GM23338 (cell line): ENCODE measurements at regions not wholly inside any gene's neighbourhood (a gene's known extent, or its start where the extent isn't known, plus 50 kb on each side); places are given as distances from the start of the nearest gene placed in this dataset.

Experiments
- CREB1 ChIP-seq: fragments of 250-450 bp; sonication (Bioruptor Pico); IDR thresholded peaks from 2 replicates; pipeline ENCODE4 v1.5.0; 2020; ENCODE audit warnings: low read depth, mild to moderate bottlenecking, moderate library complexity
- EZH2 ChIP-seq: fragments of 200-600 bp; sonication (generic); IDR thresholded peaks from one replicate; pipeline ENCODE4 v1.8.0; 2017; ENCODE audit warnings: antibody characterized with exemption, mild to moderate bottlenecking, low read depth; ENCODE audit not compliant: unreplicated experiment
- EZH2phosphoT487 ChIP-seq: fragments of 200-600 bp; sonication (generic); IDR thresholded peaks from one replicate; pipeline ENCODE4 v1.8.1; 2018; ENCODE audit warnings: antibody characterized with exemption; ENCODE audit not compliant: unreplicated experiment
- POLR2AphosphoS5 ChIP-seq: IDR thresholded peaks from 2 replicates; pipeline ENCODE4 v1.6.1; 2016; ENCODE audit warnings: antibody characterized with exemption, low read depth
- TF ChIP-seq, protein P1 (sequence below): IDR thresholded peaks from one replicate; pipeline ENCODE4 v1.6.1; 2018; ENCODE audit warnings: antibody characterized with exemption; ENCODE audit not compliant: unreplicated experiment
- TF ChIP-seq, protein P2 (sequence below), 2 experiments: fragments of 200-600 bp in 1 of 2; sonication (generic) in 1 of 2; conservative IDR thresholded peaks; 2 replicates each; pipeline versions ENCODE4 v1.5.1 to v1.6.1; 2016 to 2017; ENCODE audit warnings: antibody characterized with exemption in 2 of 2, low read depth in 2 of 2, mild to moderate bottlenecking in 2 of 2, moderate library complexity in 1 of 2

DNA sequence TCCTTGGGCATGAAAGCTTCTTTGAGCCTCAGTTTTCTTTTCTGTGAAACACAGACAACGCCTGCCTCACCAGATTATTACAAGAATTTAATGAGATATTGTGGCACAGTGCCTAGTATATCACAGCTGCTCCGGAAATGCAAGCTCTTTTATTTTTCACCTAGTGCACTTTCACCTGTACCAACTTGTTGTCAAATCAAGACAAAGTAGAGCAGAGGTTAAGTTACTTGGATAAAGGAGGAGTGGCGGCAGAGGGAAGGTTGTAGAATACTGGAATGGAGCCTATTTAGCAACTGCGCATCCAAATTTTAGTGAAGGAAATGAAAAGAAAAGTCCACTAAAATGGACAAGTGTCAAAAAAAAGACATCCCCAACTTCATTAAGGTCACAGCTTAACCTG lies 54.9 kb upstream of the RHOBTB1 start:
- TF ChIP-seq, protein P1, sequence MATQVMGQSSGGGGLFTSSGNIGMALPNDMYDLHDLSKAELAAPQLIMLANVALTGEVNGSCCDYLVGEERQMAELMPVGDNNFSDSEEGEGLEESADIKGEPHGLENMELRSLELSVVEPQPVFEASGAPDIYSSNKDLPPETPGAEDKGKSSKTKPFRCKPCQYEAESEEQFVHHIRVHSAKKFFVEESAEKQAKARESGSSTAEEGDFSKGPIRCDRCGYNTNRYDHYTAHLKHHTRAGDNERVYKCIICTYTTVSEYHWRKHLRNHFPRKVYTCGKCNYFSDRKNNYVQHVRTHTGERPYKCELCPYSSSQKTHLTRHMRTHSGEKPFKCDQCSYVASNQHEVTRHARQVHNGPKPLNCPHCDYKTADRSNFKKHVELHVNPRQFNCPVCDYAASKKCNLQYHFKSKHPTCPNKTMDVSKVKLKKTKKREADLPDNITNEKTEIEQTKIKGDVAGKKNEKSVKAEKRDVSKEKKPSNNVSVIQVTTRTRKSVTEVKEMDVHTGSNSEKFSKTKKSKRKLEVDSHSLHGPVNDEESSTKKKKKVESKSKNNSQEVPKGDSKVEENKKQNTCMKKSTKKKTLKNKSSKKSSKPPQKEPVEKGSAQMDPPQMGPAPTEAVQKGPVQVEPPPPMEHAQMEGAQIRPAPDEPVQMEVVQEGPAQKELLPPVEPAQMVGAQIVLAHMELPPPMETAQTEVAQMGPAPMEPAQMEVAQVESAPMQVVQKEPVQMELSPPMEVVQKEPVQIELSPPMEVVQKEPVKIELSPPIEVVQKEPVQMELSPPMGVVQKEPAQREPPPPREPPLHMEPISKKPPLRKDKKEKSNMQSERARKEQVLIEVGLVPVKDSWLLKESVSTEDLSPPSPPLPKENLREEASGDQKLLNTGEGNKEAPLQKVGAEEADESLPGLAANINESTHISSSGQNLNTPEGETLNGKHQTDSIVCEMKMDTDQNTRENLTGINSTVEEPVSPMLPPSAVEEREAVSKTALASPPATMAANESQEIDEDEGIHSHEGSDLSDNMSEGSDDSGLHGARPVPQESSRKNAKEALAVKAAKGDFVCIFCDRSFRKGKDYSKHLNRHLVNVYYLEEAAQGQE: no peak
- TF ChIP-seq POLR2AphosphoS5: no peak
- TF ChIP-seq, protein P2, sequence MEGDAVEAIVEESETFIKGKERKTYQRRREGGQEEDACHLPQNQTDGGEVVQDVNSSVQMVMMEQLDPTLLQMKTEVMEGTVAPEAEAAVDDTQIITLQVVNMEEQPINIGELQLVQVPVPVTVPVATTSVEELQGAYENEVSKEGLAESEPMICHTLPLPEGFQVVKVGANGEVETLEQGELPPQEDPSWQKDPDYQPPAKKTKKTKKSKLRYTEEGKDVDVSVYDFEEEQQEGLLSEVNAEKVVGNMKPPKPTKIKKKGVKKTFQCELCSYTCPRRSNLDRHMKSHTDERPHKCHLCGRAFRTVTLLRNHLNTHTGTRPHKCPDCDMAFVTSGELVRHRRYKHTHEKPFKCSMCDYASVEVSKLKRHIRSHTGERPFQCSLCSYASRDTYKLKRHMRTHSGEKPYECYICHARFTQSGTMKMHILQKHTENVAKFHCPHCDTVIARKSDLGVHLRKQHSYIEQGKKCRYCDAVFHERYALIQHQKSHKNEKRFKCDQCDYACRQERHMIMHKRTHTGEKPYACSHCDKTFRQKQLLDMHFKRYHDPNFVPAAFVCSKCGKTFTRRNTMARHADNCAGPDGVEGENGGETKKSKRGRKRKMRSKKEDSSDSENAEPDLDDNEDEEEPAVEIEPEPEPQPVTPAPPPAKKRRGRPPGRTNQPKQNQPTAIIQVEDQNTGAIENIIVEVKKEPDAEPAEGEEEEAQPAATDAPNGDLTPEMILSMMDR (conservative IDR thresholded peaks at IDR 0.05; ENCODE audit: low read depth in 2 of 2): no peak
- no peak for TF ChIP-seq EZH2
- no peak for TF ChIP-seq CREB1
- TF ChIP-seq EZH2phosphoT487: no peak
